B cell (primary cell): ENCODE measurements at regions not wholly inside any gene's neighbourhood (a gene's known extent, or its start where the extent isn't known, plus 50 kb on each side); places are given as distances from the start of the nearest gene placed in this dataset.

Experiments
- ATAC-seq: fragments of 200-7000 bp; cut with Tn5 transposase; one replicate; pipeline ENCODE4 v1.10.0; 2021; ENCODE audit warnings: low read depth, mild to moderate bottlenecking, moderate number of reproducible peaks, moderate library complexity
- CTCF ChIA-PET: fragments of 350-600 bp; sonication (Branson Sonifier 250); formaldehyde crosslinking; loops from one replicate; lab custom pipeline; 2021; ENCODE audit warnings: antibody characterized with exemption, inconsistent platforms; lab: Charles Lee
- POLR2A ChIA-PET: fragments of 350-600 bp; sonication (Branson Sonifier 250); formaldehyde crosslinking; loops from one replicate; lab custom pipeline; 2021; ENCODE audit warnings: antibody characterized with exemption; lab: Charles Lee
- DNase-seq: peaks from one replicate; pipeline ENCODE4 v3.0.0; 2013
- H2AFZ ChIP-seq: 2 replicates; pipeline ENCODE4 v1.6.1; 2012; ENCODE audit warnings: mild to moderate bottlenecking, low read depth, low read length; ENCODE audit not compliant: insufficient read depth, poor library complexity, severe bottlenecking
- H3K27ac ChIP-seq, 2 donors: 1 replicate in 1 of 2; 2 replicates in 1 of 2; pipeline ENCODE4 v1.5.1; 2012 to 2013; ENCODE audit warnings: low read length in 2 of 2, mild to moderate bottlenecking in 2 of 2, moderate library complexity in 1 of 2
- H3K27me3 ChIP-seq, 4 experiments: fragments of 200-600 bp in 1 of 4; sonication (generic) in 1 of 4; replicated peaks in 1 of 4; 1 replicate in 2 of 4; 2 replicates in 2 of 4; pipeline versions ENCODE4 v1.6.1 to v1.7.0; 2013 to 2016; ENCODE audit warnings: low read length in 3 of 4, mild to moderate bottlenecking in 2 of 4, mixed read lengths in 1 of 4, moderate library complexity in 1 of 4; ENCODE audit not compliant: insufficient read depth in 4 of 4, control insufficient read depth in 3 of 4; ENCODE audit errors: control extremely low read depth in 1 of 4
- H3K36me3 ChIP-seq, 2 experiments: replicated peaks in 1 of 2; 1 replicate in 1 of 2; 2 replicates in 1 of 2; pipeline versions ENCODE4 v1.6.1 to v1.7.1; 2013; ENCODE audit warnings: low read length in 1 of 2; ENCODE audit not compliant: insufficient read depth in 2 of 2, control insufficient read depth in 1 of 2; ENCODE audit errors: control extremely low read depth in 1 of 2, extremely low read depth in 1 of 2
- H3K4me1 ChIP-seq, 2 donors: fragments of 200-600 bp in 1 of 2; sonication (generic) in 1 of 2; 1 replicate in 1 of 2; 2 replicates in 1 of 2; pipeline versions ENCODE4 v1.5.1 to v1.6.1; 2013 to 2017; ENCODE audit warnings: low read length in 2 of 2; ENCODE audit not compliant: control insufficient read depth in 2 of 2, insufficient read depth in 2 of 2
- H3K4me2 ChIP-seq: replicated peaks from 2 replicates; pipeline ENCODE3; 2012; ENCODE audit warnings: mild to moderate bottlenecking, low read depth, low read length; ENCODE audit not compliant: poor library complexity, severe bottlenecking
- H3K4me3 ChIP-seq, 5 experiments: fragments of 200-600 bp in 1 of 5; sonication (generic) in 1 of 5; 1 replicate in 3 of 5; 2 replicates in 2 of 5; pipeline versions ENCODE4 v1.5.1 to v1.7.0; 2011 to 2016; ENCODE audit warnings: low read length in 4 of 5, mild to moderate bottlenecking in 4 of 5, low read depth in 2 of 5, control low read depth in 1 of 5, moderate library complexity in 1 of 5; ENCODE audit not compliant: insufficient read depth in 1 of 5; ENCODE audit errors: control extremely low read depth in 1 of 5, extremely low read depth in 1 of 5
- H3K79me2 ChIP-seq: fragments of 200-600 bp; sonication (generic); one replicate; pipeline ENCODE4 v1.6.0; 2016; ENCODE audit warnings: low read length; ENCODE audit not compliant: control insufficient read depth, insufficient read depth
- H3K9ac ChIP-seq: fragments of 200-600 bp; sonication (generic); 2 replicates; pipeline ENCODE4 v1.6.1; 2017; ENCODE audit warnings: mild to moderate bottlenecking, low read length, moderate library complexity
- H3K9me3 ChIP-seq, 3 donors: one replicate each; pipeline versions ENCODE4 v1.6.1 to v1.7.1; 2013; ENCODE audit warnings: low read length in 2 of 3; ENCODE audit not compliant: control insufficient read depth in 2 of 3, insufficient read depth in 1 of 3; ENCODE audit errors: control extremely low read depth in 1 of 3
- H4K20me1 ChIP-seq: 2 replicates; pipeline ENCODE4 v1.6.0; 2012; ENCODE audit warnings: mild to moderate bottlenecking, low read length; ENCODE audit not compliant: insufficient read depth, control insufficient read depth, poor library complexity, severe bottlenecking
- H3K27ac Mint-ChIP-seq: one replicate; pipeline ENCODE4 v1.8.0; 2021; ENCODE audit warnings: mixed read lengths
- H3K27me3 Mint-ChIP-seq: one replicate; pipeline ENCODE4 v1.8.0; 2021; ENCODE audit warnings: mixed read lengths
- H3K4me1 Mint-ChIP-seq: one replicate; pipeline ENCODE4 v1.8.0; 2021; ENCODE audit warnings: mixed read lengths
- H3K4me3 Mint-ChIP-seq: one replicate; pipeline ENCODE4 v1.8.0; 2021; ENCODE audit warnings: mixed read lengths
- H3K9me3 Mint-ChIP-seq: one replicate; pipeline ENCODE4 v1.8.0; 2022; ENCODE audit warnings: mixed read lengths; ENCODE audit not compliant: insufficient read depth
- EZH2 ChIP-seq: IDR thresholded peaks from 2 replicates; pipeline ENCODE4 v1.6.1; 2012; ENCODE audit warnings: borderline replicate concordance, low read depth, mild to moderate bottlenecking, moderate library complexity, low read length; ENCODE audit not compliant: insufficient read depth, poor library complexity, severe bottlenecking
- WGBS: methylation state at CpG from one replicate; pipeline ENCODE4 v1.1.5; 2013; ENCODE audit warnings: missing lambda C conversion rate; ENCODE audit not compliant: insufficient coverage; 5-methylcytosine and 5-hydroxymethylcytosine counted together
- intact Hi-C: fragments of 100-400 bp; cut with micrococcal nuclease; formaldehyde crosslinking; loops from one replicate; pipeline ENCODE4 v1.10.0; 2022
- TF ChIP-seq, protein P1 (sequence below): fragments of 200-600 bp; IDR thresholded peaks from one replicate; pipeline ENCODE4 v1.8.0; 2022; ENCODE audit warnings: antibody characterized with exemption, mild to moderate bottlenecking

DNA sequence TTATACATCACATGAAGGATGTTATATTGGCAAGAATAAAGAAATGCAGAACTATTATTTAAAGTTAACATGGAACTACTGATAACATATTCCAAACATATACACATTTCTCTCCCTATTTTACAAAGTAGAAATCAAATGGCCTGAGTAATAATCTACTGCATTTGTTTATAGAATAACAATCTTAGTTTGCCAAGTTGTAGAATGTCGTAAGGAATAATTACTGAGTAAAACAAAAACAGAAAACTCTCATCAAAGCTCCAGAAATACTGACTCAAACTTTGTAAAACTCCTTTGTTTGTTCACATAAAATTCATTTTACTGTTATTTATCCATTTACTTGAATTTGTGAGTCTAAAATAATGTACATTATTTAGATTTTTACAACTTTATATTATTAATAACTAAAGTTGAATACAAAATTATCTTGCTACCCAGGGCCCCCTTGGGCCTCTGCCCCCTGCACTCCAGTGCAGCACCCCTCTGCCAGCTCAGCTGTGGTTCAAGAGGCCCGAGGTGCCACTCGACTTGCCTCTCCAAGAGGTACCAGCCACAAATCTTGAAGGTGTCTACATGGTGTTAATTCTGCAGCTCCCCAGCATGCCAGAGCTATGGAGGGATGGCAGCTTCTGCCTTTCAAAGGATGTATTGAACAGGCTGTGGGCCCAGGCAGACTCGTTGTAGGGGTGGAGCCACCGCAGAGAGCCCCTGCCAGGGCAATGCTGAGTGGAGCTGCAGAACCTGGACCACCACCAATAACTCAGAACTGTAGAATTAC lies 2819.7 kb downstream of the PCDH9 start:
- H3K9ac ChIP-seq: no peak overlapping the region
- no peak for DNase-seq
- 80% methylated on average over 2 of the region's 5 CpGs for WGBS
- H3K4me1 ChIP-seq: no peaks in the 10 kb centered on the region
- no peak for ATAC-seq
- Mint-ChIP-seq H3K9me3 (peaks cover 2% of the 10 kb centered on the region), H3K27ac (no peak overlapping the region), H3K4me1 (no peaks in the 10 kb centered on the region), H3K27me3 (no peaks in the 10 kb centered on the region), H3K4me3 (no peak overlapping the region)
- peaks cover 0 to 5% (median 2%) of the 10 kb centered on the region in 3 donors for H3K9me3 ChIP-seq
- no peaks in the 10 kb centered on the region for H3K27me3 ChIP-seq
- no peak for TF ChIP-seq EZH2
- TF ChIP-seq, protein P1, sequence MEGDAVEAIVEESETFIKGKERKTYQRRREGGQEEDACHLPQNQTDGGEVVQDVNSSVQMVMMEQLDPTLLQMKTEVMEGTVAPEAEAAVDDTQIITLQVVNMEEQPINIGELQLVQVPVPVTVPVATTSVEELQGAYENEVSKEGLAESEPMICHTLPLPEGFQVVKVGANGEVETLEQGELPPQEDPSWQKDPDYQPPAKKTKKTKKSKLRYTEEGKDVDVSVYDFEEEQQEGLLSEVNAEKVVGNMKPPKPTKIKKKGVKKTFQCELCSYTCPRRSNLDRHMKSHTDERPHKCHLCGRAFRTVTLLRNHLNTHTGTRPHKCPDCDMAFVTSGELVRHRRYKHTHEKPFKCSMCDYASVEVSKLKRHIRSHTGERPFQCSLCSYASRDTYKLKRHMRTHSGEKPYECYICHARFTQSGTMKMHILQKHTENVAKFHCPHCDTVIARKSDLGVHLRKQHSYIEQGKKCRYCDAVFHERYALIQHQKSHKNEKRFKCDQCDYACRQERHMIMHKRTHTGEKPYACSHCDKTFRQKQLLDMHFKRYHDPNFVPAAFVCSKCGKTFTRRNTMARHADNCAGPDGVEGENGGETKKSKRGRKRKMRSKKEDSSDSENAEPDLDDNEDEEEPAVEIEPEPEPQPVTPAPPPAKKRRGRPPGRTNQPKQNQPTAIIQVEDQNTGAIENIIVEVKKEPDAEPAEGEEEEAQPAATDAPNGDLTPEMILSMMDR: no peak
- ChIA-PET CTCF (no interaction called here), POLR2A (no interaction called here)
- no peaks in the 10 kb centered on the region for H4K20me1 ChIP-seq
- no peaks in the 10 kb centered on the region for H3K36me3 ChIP-seq
- intact Hi-C loops: no loop called here
- H2AFZ ChIP-seq: no peak overlapping the region
- H3K4me3 ChIP-seq: no peak overlapping the region
- no peak overlapping the region for H3K27ac ChIP-seq
- no peaks in the 10 kb centered on the region for H3K79me2 ChIP-seq
- H3K4me2 ChIP-seq: no peak overlapping the region

DNA sequence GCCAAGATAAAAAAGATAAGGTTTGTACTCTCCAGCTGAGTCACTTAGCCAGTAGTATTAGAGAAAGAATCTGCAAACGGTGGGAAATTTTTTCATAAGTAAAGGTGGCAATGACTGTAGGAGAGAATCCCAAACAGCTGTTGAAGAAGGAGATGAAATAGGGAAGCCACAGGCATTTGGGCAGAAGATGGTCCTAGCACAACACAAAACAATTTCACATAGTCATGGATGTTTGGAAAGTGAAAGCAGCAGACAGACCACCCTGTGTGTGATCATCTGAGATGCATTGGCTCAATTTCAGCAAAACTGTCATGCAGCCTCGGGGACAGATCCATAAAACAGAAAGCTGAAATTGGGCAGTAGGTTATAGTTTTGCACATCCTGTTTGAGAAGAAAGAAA lies 2832.4 kb downstream of the PCDH9 start:
- intact Hi-C loops: no loop called here
- no CpG with 5 or more reads among the region's 2 CpGs for WGBS
- Mint-ChIP-seq H3K9me3 (peaks cover 3% of the 10 kb centered on the region), H3K27me3 (no peaks in the 10 kb centered on the region), H3K4me3 (no peak overlapping the region), H3K27ac (no peak overlapping the region), H3K4me1 (no peaks in the 10 kb centered on the region)
- no peak overlapping the region for H2AFZ ChIP-seq
- no peaks in the 10 kb centered on the region for H3K4me1 ChIP-seq
- ChIA-PET CTCF (no interaction called here), POLR2A (no interaction called here)
- H3K27ac ChIP-seq: no peak overlapping the region
- no peak overlapping the region for H3K4me3 ChIP-seq
- TF ChIP-seq, protein P1: no peak
- TF ChIP-seq EZH2: no peak
- DNase-seq (no peak), ATAC-seq (no peak)
- no peak overlapping the region for H3K9ac ChIP-seq
- H3K4me2 ChIP-seq: no peak overlapping the region
- H4K20me1 ChIP-seq: no peaks in the 10 kb centered on the region
- no peaks in the 10 kb centered on the region for H3K27me3 ChIP-seq
- H3K36me3 ChIP-seq: no peaks in the 10 kb centered on the region
- no peaks in the 10 kb centered on the region for H3K9me3 ChIP-seq
- H3K79me2 ChIP-seq: no peaks in the 10 kb centered on the region
